NCI-H82 treated with DMSO at 0.1 percent for 48 hours (cell line): ENCODE measurements at regions not wholly inside any gene's neighbourhood (a gene's known extent, or its start where the extent isn't known, plus 50 kb on each side); places are given as distances from the start of the nearest gene placed in this dataset.

ENCODE experiments used
- DNase-seq: peaks from one replicate; lab custom pipeline; 2025; ENCODE audit not compliant: unreplicated experiment; lab: John Stamatoyannopoulos, UW

GRCh38 chrX:20397587-20397986, 130.9 kb upstream of the RPS6KA3 start:
- no peak for DNase-seq

DNA sequence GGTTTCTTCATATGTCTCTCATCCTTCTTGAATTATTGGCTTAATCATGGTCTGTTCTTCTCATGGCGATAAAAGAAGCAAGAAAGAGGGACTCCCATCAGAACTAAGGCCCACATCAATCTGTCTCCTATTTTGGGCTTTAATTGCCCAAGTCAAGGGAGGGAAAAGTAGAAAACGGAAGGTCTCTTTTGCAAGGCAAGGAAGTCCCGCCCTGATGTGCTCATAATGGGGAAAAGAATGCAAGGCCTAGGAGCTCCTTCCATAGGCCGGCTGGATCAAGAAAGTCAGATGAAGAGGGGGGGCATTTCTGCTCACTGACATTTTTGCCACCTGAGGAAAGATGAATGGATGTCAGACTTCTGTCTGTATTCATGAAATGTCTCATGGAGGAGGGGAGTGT, 127.7 kb upstream of the RPS6KA3 start:
- no peak for DNase-seq

DNA sequence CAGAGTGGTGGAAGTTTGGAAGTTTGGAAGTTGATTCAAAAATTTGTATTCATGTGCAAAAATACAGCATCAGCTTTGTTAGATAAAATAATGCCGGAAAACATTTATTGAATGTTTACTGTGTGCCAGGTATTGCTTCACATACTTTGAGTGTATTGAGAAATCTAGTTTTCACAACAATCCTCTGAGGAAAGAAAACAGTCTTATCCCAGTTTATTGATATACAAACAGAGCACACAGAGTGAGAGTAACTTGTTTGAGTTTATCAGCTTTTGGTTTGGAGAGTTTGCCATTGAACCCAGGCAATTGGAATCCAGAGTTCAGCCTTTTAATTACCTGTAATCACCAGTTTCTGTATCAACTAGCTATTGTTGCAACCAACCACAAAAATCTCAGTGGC, 127.2 kb upstream of the RPS6KA3 start:
- no peak for DNase-seq

DNA sequence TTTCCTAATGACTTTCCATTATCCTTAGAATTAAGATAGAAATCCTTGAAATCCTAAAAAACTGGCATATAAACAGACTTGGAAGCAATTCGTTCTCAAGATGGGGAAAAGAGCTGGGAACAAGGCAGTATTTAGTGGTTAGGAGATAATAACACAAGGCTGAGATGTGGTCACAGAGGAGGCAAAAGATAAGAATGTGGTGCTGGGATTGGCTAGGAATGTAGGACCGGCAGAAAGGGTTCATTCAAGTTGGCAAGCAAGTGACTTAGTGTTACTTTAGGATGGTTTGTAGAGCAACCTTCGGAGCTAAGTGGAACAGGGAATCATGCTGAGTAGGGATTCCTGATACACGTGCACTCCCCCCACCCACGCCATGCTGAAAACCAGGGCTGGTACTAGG, 121.9 kb upstream of the RPS6KA3 start:
- DNase-seq: no peak

- no peak for DNase-seq
Observed at GRCh38 chrX:20383477-20383876, 116.8 kb upstream of the RPS6KA3 start.

DNA sequence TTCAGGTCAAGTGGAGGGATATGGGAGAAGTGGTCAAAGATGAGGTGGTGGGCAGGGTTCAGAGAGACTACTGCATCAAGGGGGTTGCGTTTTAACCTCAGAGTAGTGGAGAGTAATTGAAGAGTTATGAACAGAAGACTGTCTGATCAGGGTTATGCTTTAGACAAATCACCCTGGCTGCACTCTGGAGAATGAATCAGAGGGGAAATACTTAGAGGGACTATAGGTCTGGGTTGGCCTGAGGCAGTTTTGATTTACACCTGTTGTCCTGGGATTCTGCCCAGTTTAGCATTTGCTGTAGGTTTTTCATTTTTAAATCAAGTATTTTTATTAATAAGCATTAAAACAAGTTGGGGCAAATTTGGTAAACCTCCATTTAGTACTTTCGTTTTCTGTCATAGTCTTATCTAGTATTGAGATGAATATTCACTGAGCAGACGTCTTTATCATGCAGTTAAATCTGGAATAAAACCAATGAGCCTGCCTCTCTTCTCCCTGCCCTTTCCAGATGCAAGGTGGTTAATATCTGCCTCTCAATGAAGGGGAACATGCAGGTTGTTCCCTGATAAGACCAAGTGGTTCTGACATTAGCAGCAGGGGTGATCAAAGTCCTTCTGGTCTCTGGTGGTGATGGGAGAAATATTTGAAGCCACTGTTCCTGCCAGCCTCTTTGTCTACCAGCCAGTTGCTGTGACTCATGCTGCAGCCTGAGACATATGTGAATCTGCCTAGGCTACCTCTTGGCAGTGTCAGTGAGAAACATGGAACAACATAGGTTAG, 116.0 kb upstream of the RPS6KA3 start:
- no peak for DNase-seq

DNA sequence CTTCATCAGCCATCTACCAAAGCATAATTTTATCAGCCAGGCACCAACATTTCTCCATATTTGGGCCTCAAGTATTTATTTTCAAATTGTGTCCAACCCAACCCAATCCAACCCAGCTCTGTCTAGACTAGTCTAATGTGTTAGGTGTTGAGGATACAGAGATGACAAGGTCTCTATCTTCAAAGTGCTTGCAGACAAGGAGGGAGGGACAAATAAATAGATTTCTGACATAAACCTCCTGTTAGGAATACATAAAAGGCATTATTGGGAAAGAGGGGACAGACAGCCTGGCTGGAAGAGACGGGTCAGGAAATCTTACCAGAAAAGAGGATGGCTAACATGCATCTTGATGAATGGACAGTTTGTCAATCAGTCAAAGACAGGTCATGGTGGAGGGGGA, 115.4 kb upstream of the RPS6KA3 start:
- DNase-seq: no peak

DNA sequence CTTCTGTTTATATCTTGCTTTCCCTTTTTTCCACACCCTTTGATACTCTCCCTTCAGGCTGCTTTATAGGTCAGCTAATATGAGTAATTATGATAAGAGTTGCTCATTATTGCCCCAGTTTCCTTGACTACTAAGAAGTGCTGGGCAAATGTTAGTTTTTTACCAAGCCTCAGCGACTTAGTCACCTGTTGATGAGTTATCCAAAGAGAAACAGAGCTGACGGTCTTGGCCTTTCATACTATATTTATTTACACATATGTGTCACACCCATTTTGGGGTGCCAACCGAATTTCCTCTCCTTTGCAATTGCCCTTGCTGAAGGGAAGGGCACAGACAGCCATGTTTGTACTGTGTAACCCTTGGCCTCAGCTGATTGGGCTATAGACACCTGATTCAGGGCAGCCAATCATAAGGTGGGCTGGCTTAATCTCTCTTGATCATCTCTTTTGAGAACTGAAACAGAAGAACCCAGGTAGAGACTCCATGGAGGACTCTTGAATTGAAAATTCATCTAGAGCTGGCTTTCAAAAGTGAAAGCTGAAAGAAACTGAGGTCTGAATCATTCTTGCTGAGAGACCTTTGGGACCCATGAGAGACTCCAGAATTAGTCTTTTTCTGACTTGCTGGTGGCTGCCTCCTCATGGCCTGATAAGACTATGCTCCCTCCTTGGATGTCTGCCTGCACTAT, 111.7 kb upstream of the RPS6KA3 start:
- DNase-seq: no peak

DNA sequence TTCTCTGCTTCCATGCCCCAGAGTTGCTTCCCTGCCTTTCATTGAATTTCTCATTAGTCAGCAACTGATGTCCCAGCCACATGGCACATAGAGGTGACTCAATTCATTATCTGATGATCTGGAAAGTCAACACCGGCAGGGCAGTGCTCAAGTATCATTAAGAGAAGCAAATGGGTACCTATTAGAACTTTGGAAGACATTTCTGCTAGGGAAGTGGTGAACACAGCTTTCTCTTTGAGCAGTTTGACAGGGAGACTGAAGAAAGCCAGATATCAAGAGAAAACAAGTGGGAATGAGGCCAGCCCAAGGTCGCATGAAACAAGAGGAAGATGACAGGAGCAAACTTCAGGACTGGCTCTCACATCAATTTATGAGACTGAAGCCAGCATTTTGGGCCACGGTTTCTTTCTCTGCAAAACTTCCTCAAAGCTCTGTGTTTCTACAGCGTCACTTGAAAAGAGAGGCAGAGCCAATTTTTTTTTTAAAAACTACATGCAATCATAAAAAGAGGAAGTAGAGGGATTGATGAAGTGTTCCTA, 108.3 kb upstream of the RPS6KA3 start:
- DNase-seq: no peak

DNA sequence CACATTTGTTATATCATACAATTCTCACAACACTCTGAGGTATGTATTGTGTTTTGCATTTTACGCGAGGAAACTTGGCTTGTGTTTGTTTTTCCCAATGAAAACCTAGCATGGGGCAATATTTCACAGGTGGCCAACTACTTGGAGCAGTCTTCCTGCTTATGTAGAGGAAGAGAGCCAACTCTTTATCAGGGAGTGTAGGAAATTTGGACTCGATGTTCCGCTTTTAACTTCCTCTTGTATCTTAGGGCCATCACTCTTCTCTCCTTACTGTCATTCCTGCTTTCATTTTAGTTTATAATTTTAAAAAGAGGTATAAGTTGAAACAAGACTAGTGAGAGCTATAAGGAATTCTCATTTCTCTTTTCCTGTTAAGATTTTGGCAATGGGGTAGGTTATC, 107.7 kb upstream of the RPS6KA3 start:
- no peak for DNase-seq

DNA sequence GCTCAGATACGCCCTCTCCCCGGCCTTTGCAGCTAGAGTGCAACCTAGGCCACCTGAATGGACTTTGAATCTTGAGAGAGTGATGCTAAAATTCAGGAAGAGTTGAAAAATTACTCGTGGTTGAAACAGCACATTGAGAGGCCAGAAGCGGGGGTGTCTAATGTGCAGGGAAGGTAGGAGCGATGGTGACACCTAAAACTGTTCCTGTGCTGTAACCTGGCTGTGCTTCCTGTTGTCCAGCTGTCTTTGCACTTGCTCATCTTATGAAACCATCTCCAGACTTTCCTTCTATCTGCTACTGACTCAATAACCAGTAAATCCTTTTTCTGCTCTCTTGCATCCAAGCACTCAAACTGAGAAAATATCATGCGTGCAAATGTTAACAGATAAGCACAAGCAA, 106.4 kb upstream of the RPS6KA3 start:
- no peak for DNase-seq

- no peak for DNase-seq
Observed at GRCh38 chrX:20372533-20372932, 105.8 kb upstream of the RPS6KA3 start.

- DNase-seq: no peak
Observed at GRCh38 chrX:20369468-20369867, 102.8 kb upstream of the RPS6KA3 start.

DNA sequence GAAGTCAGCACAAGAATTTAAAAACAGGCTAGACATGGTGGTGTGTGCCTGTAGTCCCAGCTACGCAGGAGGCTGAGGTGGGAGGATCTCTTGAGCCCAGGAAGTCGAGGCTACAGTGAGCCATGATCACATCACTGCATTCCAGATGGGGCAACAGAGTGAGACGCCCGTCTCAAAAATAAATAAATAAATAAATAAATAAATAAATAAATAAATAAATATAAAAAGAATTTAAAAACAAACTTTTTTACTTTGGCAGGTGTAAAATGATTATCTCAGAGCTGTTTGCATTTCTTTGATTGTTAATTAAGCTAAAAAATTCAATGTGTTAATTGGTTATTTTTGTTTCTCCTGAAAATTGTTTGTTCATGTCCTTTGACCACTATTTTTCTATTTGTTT, 97.5 kb upstream of the RPS6KA3 start:
- DNase-seq: no peak

DNA sequence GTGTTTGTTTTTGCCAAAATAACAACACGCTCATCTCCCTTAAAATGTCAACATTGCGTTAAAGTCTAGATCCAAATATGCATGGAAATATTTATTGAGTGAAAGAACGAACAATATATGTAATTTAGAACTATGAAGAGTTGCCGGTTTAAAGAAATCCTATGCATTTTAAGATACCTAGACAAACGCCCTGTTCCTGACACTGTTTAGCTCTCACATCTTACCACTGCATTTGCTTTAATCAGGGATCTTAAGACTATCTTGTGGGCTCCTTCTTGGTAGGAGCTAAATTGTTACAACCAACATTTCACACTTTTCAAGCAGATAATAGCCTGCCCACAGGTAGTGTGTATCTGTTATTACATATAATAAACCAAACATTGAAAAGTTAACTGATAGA, 96.6 kb upstream of the RPS6KA3 start:
- no peak for DNase-seq

DNA sequence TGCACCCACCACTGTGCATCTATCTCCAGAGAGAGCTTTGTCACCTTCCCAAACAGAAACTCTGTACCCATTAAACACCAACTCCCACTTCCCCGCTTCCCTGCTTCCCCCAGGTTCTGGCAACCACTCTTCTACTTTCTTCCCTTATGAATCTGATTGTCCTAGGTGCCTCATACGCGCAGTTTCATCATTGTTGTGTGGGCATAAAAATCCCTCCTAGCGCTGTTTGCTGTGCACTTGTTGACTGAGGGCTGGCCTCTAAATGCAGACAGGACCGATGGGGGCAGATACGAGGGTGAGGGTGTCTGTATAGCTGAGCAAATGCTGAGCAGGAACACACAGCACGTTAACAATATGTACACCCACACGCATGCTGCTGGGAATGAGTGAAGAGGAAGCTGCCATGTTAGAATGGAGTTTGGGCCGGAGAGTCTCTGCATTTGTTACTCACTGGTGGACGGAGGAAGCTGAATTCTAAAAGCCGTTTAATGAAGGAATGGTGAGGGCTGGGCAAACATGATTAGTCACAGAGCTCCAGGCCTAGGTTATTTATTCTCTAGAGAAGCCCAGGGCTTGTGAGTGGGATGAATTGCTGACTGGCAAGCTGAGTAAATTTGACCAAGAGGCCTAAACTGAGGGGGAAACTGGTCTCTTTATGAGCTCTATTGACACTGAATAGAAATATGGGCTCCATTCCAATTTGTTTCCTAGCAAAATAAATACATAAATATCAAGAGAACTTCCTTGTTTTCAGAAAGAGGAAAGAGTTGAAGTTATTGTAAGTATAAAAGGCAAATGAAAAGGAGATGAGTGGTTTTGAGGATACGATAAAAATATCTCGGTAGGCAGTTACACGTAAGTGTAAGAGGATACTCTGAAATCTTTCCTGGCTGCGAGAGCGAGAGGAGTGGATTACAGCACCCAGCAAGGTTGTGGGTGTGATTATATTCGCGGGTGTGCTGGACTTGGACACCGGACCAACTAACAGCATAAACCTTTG, 95.9 kb upstream of the RPS6KA3 start:
- no peak for DNase-seq

- DNase-seq: no peak
Observed at GRCh38 chrX:20361890-20362262, 95.2 kb upstream of the RPS6KA3 start.

DNA sequence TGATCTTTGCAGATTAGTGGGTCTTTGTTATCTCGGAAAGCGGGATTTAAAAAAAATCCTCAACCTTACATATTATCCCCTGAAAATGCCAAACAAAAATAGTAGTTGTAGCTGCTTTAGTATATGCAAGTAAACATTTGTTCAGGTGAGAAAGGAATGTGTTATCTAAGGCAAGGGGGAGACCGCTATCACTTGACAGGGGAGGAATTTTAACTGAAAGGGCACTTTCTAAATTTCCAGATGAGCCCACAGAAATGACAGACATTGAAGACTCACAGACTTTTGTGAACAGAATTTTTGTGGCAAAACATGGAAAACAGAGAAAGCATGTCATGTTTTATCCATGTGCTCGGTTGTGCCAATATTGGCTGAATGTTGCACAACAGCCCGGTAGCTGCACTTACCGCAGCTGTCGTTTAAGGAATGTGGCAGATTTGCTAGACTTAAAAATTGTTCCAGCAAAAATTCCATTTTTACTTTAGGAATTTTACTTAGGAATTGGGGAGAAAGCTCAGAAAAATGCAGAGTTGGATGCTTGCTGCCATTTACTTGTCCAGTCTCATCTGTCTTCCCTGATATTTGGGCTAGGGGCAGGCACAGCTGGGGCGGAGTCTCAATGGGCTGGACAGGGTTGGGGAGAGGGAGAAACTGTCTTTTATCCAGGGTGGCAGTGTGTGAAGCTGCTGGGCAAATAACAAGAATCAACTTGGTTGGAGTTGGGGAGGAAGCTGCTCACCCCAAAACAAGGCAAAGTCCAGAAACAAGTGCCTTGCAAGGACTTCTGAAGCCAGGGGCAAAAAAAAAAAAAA, 94.6 kb upstream of the RPS6KA3 start:
- no peak for DNase-seq

- no peak for DNase-seq
Observed at GRCh38 chrX:20355187-20355586, 88.5 kb upstream of the RPS6KA3 start.

GRCh38 chrX:20354505-20354904, 87.8 kb upstream of the RPS6KA3 start:
- no peak for DNase-seq

DNA sequence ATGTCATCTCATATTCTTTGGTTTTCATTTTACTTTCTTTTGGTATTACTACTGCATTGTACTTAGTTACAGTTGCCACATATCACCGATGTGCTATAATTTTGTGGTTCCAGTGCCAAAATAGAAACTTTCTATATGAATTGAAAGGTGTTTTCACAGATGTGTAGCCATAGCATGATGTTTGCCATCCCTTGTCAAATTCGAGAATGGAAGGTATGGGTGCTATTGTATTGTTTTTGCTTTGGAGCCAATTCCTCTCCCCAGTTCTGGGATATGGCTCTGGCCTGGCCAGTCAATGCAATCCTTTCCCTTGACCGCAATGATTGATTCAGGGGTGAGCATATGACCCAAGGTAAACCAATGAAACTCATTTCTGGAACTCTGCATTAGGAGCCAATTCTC, 86.2 kb upstream of the RPS6KA3 start:
- DNase-seq: no peak
